ENCODE measurements at regions not wholly inside any gene's neighbourhood (a gene's known extent, or its start where the extent isn't known, plus 50 kb on each side); places are given as distances from the start of the nearest gene placed in this dataset.

DNA sequence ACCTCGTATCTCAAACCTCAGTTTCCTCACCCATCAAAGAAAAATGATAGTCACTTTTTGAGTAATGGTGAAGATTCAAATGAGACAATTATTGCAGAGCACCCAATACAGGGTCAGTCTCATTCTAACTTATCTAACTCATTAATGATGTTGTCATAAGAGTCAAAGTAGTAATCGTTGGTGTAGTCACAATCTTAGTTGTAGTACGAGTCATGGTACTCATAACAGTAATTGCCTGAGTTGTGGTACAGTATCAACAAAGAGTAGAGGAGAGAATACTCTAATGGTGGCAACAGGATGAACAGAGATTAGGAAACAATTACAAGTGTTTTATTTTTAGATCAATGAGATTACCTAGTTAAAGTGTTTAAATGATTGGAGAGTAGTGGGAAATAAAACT lies 93.6 kb upstream of the TMTC2 start:
- TF ChIP-seq, protein P1, sequence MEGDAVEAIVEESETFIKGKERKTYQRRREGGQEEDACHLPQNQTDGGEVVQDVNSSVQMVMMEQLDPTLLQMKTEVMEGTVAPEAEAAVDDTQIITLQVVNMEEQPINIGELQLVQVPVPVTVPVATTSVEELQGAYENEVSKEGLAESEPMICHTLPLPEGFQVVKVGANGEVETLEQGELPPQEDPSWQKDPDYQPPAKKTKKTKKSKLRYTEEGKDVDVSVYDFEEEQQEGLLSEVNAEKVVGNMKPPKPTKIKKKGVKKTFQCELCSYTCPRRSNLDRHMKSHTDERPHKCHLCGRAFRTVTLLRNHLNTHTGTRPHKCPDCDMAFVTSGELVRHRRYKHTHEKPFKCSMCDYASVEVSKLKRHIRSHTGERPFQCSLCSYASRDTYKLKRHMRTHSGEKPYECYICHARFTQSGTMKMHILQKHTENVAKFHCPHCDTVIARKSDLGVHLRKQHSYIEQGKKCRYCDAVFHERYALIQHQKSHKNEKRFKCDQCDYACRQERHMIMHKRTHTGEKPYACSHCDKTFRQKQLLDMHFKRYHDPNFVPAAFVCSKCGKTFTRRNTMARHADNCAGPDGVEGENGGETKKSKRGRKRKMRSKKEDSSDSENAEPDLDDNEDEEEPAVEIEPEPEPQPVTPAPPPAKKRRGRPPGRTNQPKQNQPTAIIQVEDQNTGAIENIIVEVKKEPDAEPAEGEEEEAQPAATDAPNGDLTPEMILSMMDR (conservative IDR thresholded peaks at IDR 0.05; ENCODE audit: low read depth, low read length), result no peak
- no peak for TF ChIP-seq CHD1 (IDR thresholded peaks at IDR 0.05; ENCODE audit: low read depth, low read length)
- TF ChIP-seq POLR2A (IDR thresholded peaks at IDR 0.05; ENCODE audit: low read depth, low read length), result no peak
- TF ChIP-seq MXI1 (IDR thresholded peaks at IDR 0.05; ENCODE audit: borderline replicate concordance, low read depth, low read length), result no peak
- Histone ChIP-seq H2AFZ (replicated peaks; ENCODE audit: low read length, poor library complexity) (no peak overlapping the region), H2AK9ac (replicated peaks; ENCODE audit: low read depth, low read length, poor library complexity) (no peak overlapping the region), H3K27ac (ENCODE audit: insufficient read depth, low read length) (no peak overlapping the region), H3K79me1 (ENCODE audit: low read depth in 1 of 2, low read length in 2 of 2) (no peaks in the 10 kb centered on the region), H3K4ac (ENCODE audit: low read depth, low read length) (no peak overlapping the region), H3K23ac (ENCODE audit: low read depth, low read length) (no peak overlapping the region), H4K20me1 (ENCODE audit: insufficient read depth, low read length) (no peaks in the 10 kb centered on the region), H3K4me2 (ENCODE audit: low read depth, low read length) (no peak overlapping the region), H2BK20ac (ENCODE audit: low read depth, low read length) (no peak overlapping the region), H4K8ac (ENCODE audit: low read depth in 2 of 2, low read length in 2 of 2) (no peak overlapping the region), H3K36me3 (ENCODE audit: control insufficient read depth, insufficient read depth, low read length) (no peaks in the 10 kb centered on the region), H3K4me1 (ENCODE audit: control insufficient read depth, insufficient read depth, low read length) (no peaks in the 10 kb centered on the region), H4K5ac (ENCODE audit: low read depth, low read length) (no peak overlapping the region), H2BK15ac (ENCODE audit: low read depth, low read length) (no peak overlapping the region), H3K14ac (replicated peaks; ENCODE audit: low read depth, low read length) (no peak overlapping the region), H3K9me3 (ENCODE audit: control insufficient read depth, insufficient read depth, low read length) (peaks cover 2% of the 10 kb centered on the region; the same call in 1 of the 2 replicates), H2AK5ac (ENCODE audit: low read depth, low read length) (no peak overlapping the region), H4K91ac (ENCODE audit: insufficient read depth, low read depth, low read length) (no peak overlapping the region), H3K27me3 (ENCODE audit: control insufficient read depth, insufficient read depth, low read length) (no peaks in the 10 kb centered on the region), H3K9ac (ENCODE audit: low read depth, low read length) (no peak overlapping the region), H3K18ac (ENCODE audit: low read depth, low read length) (no peak overlapping the region), H2BK120ac (ENCODE audit: low read depth, low read length) (no peak overlapping the region), H3K9me1 (ENCODE audit: insufficient read depth, low read length) (no peaks in the 10 kb centered on the region), H3K4me3 (ENCODE audit: insufficient read depth, low read depth, low read length) (no peak overlapping the region), H2BK5ac (ENCODE audit: low read depth, low read length, poor library complexity, severe bottlenecking) (no peak overlapping the region), H3K56ac (ENCODE audit: extremely low read depth, insufficient read depth, low read length) (no peak overlapping the region)
- WGBS, 2 experiments (ENCODE audit: extremely low coverage in 2 of 2, insufficient read length in 1 of 2), result no CpG with 5 or more reads among the region's 3 CpGs
- ChIA-PET POLR2A (ENCODE audit: unreplicated experiment) (no interaction called here), CTCF (no interaction called here)
- ATAC-seq (ENCODE audit: low read depth) (no peak), DNase-seq (no peak)
- dilution Hi-C loops (cut with HindIII; ENCODE audit: low sequenced_read_pairs, unreplicated experiment) (no loop called here), intact Hi-C loops (cut with micrococcal nuclease) (no loop called here), in situ Hi-C loops (cut with MboI; ENCODE audit: low sequenced_read_pairs) (no loop called here)
- no TSS peak for BruUV-seq (replicated peaks)
